COLO668 (cell line): ENCODE measurements at regions not wholly inside any gene's neighbourhood (a gene's known extent, or its start where the extent isn't known, plus 50 kb on each side); places are given as distances from the start of the nearest gene placed in this dataset.
A peak's percentile ranks its signal among the peaks of the same experiment; 100 is the strongest.
"Not testable (repeated sequence)": the region's sequence is repeated elsewhere in the genome, so short reads cannot be mapped to it uniquely, and the experiment has no call there.

Source experiments
- DNase-seq: peaks from one replicate; lab custom pipeline; 2025; ENCODE audit not compliant: unreplicated experiment; lab: John Stamatoyannopoulos, UW

DNA sequence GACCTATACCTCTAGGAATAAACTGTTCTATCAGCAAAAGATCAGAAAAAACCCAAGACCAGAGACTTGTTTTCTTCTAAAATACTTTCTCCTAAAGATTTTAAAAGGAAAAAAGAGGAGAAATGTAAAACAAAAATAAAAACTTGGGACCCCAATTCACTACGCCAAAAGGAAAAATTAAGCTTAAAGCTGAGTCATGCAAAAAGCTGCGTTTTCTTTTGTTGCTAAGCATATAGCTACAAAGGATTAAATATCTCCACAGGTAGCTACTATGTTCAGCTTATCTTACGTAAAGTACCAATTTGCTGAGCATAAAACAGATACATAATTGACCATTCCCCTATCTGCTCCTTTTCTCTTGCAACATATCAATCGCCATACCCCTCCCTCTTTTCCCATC lies 950.0 kb upstream of the NXPH2 start:
- no peak for DNase-seq

DNA sequence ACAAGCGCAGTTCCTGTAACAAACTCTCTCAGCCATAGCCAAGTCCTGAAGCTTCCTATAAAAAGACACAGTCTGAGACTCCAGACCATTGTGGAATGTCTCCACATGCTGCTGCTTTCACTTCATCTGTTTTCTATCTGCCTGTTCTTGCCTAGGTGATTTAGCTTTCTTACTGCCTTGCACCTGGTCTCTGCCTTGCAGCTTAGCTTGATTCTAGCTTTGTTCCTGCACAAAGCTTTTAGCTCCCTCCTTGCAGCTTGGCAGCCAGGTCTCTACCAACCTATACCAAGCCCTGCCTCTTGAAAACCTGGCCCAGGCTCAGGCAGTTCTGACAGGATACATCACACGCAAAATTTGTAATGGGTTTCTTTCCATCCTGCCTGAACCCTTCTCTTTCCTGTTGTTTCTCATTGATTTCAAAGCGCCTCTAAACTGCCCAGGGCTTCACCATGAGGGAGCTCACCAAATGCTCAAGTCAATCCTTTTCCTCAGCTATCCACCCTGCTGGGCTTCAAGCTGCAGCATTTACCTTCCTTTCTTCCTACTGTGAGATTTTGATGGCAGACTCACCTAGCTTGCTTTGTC lies 941.3 kb upstream of the NXPH2 start:
- no peak for DNase-seq

DNA sequence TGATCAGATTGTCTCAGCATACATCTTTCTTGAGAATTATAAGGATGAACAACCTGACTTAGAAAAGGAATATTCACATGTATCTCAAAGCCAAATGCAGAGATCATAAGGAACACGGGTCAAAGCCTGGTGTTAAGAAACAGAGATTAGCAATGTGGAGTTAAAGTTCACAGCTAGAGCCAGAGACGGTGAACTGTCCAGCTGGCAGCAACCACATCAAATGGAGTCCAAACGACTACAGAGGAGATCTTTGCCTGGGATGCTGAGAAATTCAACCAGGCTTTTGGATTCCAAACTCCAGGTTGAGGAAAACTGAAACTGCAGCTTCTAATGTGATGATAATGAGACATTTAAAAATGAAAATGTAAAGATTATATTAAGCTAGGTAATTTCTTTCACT lies 939.9 kb upstream of the NXPH2 start:
- DNase-seq, result no peak

DNA sequence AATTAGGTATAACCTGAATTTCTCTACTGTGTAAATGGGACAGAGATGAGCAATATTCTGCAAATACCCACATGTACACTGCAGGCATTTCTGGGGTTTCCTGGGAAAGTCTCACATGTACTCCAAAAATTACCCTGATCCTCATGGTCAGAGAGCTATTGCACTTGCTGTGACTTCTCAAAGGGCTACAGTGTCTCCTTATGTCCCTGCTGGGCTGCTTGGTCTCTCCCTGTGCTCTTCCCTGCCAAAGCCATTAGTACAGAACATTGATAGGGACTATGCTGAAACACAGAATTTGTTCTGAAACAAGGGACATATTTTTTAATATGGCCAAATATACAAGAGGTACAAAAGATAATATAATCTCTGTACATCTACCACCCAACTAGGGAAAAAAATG lies 924.4 kb upstream of the NXPH2 start:
- DNase-seq, result no peak

DNA sequence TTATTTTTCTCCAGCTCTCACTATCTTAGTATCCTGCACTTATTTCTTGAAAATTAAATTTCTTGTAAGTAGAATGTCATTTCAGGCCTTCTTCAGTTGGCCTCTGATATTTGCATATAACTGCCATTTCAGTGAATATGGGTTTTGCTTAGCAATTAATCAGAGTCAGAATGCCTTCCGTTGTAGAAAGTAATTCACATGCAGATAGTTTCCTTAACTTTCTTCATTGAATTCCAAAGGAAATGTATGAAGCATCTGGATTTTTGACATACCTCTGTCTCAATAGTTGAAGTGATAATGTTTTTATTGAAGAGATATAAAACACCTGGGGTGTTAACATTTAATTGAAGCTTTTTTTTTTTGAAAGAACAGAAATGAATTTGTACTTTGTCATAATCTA lies 914.1 kb upstream of the NXPH2 start:
- DNase-seq, result no peak

DNA sequence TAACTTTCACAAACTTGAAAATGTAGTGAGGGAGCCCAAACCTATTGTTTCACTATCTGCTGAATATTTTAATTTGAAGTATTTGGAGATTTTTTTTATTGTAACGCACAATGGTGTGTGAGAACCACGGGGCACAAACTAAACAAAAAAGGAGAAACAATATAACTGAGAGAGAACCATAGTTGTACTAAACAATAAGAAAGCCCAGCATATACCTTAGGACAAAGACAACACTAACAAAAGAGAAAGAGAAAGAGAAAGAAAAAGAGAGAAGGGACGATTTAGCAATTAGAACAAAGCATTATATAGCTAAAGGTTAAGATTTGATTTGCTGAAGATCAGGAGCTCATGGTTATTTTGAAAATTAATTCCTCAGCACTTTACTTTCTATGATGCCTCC lies 906.0 kb upstream of the NXPH2 start:
- no peak for DNase-seq

DNA sequence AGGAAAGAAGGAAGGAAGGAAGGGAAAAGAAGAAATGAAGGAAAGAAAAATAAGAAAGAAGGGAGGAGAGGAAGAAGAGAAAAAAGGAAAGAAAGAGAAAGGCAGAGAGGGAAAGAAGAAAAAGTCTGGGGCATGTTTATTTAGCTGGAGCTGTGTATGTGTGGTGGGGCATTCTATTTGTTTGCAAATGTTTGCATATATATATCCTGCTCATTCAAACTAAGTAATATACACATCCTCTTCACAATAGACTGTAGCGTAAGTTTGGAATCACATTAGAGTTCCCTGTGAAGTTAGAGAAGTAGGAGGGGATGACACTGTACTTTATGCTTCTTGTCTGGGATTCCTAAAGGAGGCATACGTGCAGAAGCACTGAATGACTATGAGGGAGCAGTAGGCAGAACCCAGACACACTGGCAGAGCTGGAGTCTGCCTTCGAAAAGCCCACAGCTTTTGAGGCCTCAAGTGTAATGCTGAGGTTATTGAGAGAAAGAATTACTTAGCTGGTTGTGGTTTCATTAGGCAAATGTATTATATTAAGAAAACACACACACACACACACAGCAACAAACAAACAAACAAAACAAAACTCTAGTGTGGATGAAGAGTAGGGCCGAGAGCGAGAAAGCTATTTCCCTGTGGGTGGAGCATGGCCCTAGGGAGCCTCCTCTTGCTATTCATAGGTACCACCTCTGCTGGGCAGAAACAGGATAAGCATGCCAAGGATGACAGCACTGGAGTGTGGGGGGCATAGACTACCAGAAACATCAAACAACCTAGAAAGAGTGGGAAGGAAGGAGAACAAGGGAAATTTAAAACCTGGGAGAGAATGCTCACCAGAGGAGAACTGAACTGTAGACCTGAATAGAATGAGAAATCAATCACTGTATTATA lies 905.1 kb upstream of the NXPH2 start:
- DNase-seq, result no peak

DNA sequence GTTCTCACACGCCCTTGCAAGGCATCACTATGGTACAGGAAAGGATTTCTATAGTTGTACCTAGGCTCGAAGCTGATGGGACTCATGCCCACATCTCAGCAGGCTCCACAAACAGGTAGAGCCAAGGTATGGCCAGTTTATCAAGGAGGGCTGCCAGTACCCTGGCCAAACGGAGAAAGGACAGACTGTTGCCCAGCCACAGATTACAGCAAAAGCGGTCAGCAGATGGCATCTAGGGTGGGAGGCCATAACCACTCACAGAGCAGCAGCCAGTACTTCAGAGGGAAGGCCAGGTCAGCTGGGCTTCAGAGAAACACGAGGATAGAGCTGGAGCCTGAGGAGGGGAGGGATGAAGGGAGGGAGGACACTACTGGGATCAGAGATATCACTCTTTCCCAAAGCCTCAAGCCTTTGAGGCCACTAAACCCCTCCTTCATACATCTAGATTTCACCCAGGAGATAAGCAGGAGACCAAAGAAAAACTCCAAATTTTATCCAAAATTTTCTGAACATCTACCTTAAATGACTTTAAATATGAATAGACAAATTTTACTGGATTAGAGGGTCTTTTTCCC lies 904.2 kb upstream of the NXPH2 start:
- DNase-seq, result no peak

DNA sequence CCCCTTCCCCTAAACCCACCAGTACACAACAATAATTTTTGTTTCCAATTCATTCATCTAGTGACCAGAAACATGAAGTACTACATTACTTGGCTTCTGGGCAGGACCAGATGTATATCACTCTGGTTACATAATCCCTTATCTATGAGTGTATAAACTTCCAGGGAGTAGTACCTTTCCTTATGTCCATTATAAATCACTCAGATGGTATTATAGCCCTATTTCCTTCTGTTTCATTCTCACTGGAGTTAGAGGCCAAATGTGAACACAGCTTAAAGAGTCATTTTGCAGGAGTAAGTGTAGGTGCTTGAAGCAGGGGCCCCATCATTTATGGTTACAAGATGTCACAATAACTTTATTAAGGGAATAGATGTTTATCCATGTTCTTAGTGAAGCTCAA lies 894.4 kb upstream of the NXPH2 start:
- DNase-seq, result no peak

DNA sequence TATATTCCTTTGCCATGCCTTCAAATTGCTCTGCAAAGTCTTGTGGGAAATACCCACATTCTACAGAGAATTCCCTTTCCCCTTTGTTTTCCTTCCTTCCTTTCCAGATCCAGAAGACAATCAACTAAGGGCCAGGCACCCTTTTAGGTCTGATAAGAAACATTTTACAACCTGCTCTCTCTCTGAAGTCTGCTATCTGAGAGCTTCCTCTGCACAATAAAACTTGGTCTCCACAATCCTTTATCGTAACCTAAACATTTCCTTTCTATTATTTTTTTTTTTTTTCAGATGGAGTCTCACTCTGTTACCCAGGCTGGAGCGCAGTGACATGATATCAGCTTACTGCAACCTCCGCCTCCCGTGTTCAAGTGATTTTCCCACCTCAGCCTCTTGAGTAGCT lies 893.3 kb upstream of the NXPH2 start:
- DNase-seq, result not testable (repeated sequence)

DNA sequence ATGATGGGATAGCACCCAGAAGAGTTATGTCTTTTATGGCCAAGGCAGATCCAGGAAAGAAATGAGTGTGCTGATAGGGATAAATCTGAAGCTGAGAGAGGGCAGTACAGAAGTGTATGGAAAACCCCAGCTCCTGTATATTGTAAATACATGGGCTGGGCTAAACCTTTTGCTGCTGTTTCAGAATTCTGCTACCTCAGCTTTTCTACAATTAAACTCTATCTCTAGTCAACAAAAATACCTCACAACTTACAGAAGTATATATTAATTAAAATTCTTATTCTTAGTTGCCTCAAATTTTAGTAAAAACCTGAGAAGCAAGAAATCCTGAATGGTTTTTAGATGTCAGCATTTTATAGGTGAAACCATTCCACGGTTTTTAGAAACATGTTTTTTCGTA lies 889.5 kb upstream of the NXPH2 start:
- no peak for DNase-seq

DNA sequence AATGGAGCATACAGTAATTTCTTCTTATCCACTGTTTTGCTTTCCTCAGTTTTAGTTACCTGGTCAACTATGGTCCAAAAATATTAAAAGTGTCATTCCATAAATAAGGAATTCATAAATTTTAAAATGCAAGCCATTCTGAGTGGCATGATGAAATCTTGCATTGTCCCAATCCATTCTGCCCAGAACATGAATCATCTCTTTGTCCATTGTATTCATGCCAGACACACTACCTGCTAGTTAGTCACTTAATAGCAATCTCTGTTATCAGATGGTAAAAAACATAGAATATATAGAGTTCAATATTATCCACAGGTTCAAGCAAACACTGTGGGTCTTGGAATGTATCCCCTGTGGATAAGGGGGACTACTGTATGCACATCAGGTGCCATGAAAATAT lies 872.2 kb upstream of the NXPH2 start:
- DNase-seq, result no peak

DNA sequence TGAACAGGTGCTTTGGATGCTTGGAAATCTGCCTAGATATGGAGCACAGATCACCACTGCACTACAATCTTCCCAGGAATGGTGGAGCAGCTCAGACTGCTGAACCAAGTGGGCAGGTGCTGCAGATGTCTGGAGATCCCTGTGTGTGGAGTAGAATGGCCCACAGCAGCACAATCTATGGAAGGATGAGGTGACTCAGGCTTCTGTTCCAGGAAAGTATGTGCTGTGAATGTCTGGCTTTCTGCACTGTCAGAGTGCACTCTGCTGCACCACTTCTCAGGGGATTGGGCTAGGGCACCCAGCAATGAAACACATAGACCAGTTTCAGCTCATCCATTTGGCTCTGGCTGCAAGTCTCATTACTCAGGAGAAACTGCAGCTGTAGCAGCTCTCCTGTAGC lies 865.4 kb upstream of the NXPH2 start:
- DNase-seq, result no peak

DNA sequence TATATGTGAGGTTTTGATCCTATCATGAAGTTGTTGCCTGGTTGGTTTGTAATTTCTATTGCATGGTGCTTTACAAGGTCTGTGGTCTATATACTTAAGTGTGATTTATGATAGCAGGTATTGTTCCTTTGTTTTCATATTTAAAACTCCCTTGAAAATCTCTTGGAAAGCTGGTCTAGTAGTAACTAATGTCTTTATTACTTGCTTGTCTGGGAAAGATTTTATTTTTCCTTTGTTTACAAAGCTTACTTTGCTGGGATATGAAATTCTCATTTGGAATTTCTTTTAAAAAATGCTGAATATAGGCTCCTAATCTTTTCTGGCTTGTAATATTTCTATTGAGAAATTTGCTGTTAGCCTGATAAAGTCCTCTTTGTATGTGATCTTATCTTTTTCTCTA lies 862.9 kb upstream of the NXPH2 start:
- no peak for DNase-seq

DNA sequence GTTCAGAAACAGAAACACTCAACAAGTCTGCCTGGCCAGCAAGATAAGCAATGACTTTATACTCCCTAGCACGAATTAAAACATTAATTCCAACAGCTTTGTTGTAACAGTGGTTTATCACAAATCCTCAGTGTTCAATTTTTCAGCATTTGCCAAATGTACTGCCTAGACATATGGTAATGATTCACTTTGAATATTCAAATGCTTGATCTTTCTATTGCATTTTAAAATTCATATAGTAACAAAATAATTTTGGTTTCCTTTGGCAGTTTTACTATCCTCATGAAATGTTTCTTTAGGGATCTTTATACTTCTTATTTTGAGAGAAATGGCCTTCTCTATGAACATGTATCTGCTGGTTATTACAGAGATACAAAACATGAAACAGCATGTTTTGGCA lies 851.8 kb upstream of the NXPH2 start:
- no peak for DNase-seq

DNA sequence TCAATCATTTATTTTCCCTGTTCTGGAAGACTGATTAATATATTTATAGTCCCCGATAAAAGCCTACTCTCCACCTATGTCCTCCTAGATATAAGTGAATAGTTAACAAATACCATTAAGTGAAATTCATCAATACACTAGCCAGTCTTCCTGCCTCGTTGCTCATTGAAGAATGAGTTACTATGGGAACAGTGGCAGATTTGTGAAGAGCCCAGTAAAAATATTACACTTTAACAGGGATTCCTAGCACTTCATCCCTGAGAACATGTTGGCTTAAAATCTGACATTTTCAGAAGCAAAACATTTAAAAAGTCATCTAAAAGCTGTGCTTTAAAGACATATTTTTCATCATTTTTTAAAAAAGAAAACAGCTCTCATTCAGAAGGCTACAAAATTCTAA lies 848.7 kb upstream of the NXPH2 start:
- DNase-seq, result no peak

DNA sequence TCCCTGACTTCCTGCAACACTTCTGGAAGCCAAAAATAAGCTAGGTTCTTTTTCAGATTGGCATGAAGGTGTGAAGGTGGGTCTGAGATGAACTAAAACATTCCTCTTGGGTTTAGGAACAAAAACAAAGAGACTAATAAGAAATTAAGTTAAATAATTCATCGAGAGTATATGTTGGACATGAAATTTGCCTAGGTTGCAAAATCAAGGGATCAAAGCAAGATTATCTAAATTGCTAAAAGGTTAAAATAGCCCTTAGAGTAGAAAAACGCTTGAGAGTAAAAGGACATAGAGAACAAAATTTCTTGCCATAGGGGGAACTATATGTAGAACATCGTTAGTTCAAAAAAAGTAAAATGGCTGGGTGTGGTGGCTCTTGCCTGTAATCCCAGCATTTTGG lies 845.9 kb upstream of the NXPH2 start:
- DNase-seq, result no peak

DNA sequence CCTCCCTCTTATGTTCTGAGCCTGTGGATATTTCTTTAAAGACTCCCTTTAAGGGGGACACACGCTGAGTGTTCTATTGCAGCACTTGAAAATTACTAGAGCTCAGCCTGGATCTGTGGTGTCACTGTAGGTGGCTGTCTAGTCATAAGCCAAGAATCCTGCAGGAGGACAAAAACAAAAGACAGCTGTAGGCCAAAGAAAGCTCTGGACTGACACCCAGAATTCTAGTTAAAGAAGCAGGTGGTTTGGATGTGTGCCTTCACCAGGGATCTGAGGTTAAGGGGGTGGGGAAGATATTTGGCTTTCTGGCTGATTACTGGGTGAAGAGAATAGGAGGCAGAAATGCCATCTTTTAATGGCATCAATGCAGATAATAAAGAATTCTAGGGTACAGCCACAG lies 842.5 kb upstream of the NXPH2 start:
- no peak for DNase-seq

DNA sequence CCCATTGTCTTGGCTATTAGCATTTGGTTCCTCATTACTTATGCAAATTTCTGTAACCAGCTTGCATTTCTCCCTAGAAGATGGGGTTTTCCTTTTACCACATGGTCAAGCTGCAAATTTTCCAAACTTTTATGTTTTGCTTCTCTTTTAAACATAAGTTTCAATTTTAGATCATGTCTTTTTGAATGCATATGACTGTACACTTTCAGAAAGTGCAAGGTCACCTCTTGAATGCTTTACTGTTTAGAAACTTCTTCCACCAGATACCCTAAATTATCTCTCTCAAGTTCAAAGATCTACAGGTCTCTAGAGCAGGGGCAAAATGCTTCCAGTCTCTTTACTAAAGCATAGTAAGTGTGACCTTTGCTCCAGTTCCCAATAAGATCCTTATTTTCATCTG lies 837.6 kb upstream of the NXPH2 start:
- no peak for DNase-seq

DNA sequence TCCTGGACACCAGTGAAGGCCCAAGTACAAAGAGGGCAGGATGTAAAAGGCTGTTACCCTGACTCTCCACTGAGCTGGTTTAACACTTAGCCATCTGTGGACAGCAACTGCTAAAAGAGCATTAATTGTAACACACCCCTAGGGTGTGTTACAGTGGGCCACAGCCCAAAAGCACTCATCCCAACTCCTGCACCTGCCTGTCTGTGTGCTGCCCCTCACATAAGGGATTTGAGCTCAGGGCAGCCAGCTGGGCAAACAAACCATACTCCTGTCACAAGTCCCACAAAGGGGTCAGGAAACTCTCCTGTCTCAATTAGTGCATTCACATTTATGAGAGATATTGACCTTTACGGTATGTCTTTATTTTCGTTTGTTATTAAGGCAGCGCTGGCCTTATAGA lies 833.1 kb upstream of the NXPH2 start:
- peak; percentile 91 for DNase-seq

DNA sequence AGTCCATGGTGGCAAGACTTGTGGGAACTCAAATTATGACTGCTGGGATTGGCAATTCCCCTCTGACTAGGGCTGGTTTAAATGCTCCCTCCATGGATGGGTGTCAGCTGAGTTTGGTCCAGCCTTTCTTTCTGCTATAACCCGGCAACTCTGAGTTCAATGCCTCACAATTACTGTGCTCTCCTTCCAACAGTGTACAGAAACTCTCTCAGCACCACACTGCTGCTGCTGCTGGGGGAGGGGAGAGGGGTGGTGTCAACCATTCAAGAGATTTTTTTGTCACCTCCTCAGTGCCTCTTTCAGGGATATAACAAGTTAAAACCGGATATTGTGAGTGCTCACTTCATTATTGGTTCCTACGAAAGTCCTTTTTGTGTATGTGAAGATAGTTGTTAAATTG lies 830.3 kb upstream of the NXPH2 start:
- DNase-seq, result no peak

DNA sequence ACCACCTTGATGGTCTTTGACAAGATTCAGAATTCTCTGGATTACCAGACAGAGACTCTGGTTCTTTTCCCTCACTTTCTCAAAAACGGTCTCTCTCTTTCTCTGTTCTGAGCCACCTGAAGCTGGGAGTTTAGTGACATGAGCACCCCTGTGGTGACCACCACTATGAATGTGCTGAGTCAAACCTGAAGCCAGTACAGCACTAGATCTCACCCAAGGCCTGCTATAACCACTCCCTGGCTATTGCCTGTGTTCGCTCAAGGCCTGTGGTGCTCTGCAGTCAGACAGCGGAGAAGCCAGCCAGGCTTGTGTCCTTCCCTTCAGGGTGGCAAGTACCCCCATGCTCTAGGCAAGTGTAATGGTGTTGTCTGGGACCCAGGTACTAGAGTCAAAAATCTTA lies 828.9 kb upstream of the NXPH2 start:
- DNase-seq, result no peak

DNA sequence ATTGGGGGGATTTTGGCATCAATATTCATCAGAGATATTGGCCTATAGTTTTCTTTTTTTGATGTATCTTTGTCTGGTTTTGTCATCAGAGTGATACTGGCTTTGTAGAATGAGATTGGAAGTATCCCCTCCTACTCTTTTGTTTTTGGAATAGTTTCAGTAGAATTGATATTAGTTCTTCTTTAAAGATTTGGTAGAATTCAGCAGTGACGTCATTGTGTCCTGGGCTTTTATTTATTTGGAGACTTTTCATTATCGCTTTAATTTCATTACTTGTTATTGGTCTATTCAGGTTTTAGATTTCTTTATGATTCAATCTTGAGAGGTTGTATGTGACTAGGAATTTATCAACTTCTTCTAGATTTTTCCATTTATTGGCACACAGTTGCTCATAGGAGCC lies 825.5 kb upstream of the NXPH2 start:
- no peak for DNase-seq
